ENCODE measurements at regions not wholly inside any gene's neighbourhood (a gene's known extent, or its start where the extent isn't known, plus 50 kb on each side); places are given as distances from the start of the nearest gene placed in this dataset.
A peak's percentile ranks its signal among the peaks of the same experiment; 100 is the strongest.

DNA sequence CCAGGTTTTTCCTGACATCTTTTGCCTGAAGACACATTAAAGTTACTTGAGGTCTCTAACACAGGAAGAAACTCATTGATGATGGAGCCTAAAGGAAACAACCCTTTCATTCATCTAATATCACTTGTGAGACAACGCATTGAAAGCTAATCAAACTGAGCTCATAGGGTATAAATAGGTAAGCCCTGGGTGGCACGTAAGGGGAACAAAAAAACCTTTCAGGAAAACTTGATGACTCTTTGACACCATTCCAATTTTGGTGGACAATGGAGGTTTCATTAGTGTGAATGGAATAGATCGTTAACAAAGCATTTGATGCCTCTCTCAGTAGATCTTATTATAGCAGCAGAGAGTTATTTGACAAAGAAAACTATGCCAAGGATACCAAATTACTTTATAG lies 80.7 kb upstream of the DUSP10 start:
- DNase-seq (ENCODE audit: low read depth), result no peak

DNA sequence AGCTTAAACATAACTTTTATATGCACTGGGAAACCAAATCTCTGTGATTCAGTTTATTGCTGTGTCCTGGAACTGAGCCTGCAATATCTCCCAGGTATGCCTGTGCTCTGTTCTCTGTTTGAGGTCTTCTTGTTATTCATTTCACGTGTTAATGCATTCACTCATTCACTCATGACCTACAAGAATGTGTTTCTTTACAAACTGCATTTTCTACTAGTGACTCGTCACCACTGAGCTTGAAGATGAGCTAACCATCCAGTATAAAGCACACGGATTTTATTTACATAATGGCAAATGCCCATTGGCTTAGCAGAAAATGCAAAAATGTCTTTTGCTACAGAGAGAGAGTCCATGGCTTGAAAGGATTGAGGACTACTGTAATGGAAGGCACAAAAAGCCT lies 75.0 kb upstream of the DUSP10 start:
- DNase-seq (ENCODE audit: low read depth), result peak; percentile 85

GRCh38 chr1:221815660-221816059 lies 73.8 kb upstream of the DUSP10 start:
- no peak for DNase-seq (ENCODE audit: low read depth)

DNA sequence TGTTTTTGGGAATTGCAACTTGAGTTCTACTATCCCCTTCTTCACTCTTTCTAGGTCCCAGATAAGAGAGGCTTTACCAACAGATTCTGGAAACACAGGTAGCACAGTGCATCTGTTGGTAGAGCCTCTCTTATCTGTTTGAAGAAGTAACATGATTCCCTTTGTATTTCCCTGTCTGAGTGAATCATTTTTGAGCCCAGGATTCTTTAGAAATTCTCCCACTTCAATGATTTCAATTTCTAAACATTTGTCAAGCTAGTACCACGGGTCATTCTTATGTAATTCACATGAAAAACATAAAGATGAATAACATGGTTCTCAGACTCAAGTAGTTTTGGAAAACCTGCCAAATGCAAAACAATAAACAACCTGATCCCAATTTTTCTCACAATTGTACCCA lies 72.0 kb upstream of the DUSP10 start:
- DNase-seq (ENCODE audit: low read depth), result no peak

- no peak for DNase-seq (ENCODE audit: low read depth)
These were observed 71.2 kb upstream of the DUSP10 start for GRCh38 chr1:221812905-221813597.

DNA sequence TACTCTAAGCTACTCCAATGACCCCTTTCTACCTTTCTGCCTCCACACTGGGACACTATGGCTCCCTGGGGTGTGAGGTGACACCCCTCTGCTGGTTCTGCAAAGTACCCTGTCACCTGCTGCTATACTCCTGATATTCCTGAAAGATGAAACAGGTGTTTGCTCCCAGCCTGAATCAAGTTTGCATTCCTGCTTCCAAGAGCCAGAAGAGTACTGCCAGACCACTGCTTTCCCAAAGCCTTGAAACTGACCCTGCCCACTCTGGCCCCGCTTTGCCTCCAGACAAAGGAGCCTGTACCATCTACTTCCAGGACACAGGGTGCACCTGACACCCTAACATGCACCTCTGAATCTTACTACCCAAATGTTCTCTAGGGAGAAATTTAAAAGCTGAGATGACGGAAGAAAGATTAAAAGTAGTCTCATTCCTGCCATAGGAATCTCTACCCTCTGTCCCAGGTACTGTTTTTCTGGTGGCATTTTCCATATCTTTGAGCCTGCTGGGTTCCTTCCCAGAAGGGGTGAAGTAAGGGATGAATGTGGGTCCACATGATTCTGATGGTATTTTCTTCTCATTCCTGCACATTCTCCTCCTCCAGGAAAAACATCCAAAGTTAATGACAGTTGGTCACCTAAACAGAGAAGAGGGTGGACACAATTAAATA lies 70.3 kb upstream of the DUSP10 start:
- no peak for DNase-seq (ENCODE audit: low read depth)

DNA sequence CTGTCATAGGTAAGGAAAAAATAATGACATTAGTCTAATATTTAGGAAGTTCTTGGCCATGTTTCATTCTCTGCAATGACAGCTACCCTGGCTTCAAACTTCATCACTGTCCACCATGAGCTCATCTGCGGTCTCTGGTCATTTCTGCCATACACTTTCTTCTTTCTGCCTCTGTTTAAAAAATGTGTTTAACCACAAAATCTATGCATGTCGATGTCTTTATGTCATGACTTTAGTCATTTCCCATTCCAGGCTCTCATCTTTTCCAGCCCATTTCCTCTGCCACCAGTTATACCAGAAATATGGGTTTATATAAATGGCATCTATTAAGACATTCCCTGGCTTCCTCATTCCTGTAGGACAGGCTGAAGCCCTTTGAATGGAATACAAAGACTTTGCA lies 68.5 kb upstream of the DUSP10 start:
- no peak for DNase-seq (ENCODE audit: low read depth)

GRCh38 chr1:221809091-221810029 lies 67.5 kb upstream of the DUSP10 start:
- DNase-seq (ENCODE audit: low read depth), result no peak

DNA sequence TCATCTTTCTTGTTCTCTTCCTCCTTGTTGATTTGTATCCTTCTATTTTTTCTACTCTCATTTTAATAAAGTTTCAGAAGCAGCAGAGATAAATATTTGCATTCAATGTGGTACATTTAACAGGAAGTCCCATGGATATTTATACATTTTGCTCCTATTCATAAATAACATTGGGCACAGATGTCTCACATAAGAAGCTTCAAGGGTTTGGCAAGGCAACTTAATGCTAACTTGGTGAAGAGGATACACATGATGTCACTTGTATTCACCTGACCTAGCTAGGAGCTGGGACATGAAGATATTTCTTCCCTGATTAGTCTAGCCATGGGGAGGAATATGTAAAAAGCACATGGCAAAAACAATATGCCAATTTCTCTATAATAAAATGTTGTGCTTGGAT lies 65.1 kb upstream of the DUSP10 start:
- no peak for DNase-seq (ENCODE audit: low read depth)

DNA sequence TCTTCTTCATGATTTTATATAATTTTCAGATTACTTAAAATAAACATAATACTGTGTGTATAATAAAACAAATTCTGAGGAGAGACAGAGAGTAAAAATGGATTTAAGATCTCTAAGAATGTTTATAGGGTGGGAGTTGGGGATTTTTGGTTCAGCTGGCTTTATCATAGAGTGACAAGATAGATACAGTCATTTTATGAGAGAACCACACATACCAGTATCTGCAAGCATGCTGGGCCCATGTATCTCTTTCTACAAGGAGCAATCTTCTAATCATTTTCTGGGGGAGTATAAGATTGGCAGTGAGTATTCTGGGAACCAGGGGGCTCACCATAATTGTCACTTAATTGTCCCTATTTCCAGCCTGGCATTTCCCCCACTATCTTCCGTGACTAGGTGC lies 64.3 kb upstream of the DUSP10 start:
- DNase-seq (ENCODE audit: low read depth), result no peak

- DNase-seq (ENCODE audit: low read depth), result no peak
These were observed 63.2 kb upstream of the DUSP10 start for GRCh38 chr1:221805121-221805520.

DNA sequence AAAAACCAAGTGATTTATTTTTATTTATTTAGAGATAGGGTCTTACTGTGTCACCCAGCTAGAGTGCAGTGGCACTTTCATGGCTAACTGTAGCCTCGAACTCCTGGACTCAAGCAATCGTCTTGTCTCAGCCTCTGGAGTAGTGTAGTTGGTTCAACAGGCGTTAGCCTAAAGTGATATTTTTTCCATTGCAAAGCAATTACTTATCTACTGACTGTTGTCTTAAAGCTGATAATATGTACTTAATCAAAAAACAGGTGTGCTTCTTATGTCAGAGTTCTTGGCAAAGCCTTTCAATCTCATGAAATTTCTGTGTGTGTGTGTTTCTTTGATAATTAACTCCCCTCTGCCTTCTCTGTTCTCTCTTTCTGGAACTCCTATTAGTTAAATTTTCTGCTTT lies 62.4 kb upstream of the DUSP10 start:
- DNase-seq (ENCODE audit: low read depth), result no peak

- peak; percentile 67 for DNase-seq (ENCODE audit: low read depth)
These were observed 60.1 kb upstream of the DUSP10 start for GRCh38 chr1:221801773-221802516.

DNA sequence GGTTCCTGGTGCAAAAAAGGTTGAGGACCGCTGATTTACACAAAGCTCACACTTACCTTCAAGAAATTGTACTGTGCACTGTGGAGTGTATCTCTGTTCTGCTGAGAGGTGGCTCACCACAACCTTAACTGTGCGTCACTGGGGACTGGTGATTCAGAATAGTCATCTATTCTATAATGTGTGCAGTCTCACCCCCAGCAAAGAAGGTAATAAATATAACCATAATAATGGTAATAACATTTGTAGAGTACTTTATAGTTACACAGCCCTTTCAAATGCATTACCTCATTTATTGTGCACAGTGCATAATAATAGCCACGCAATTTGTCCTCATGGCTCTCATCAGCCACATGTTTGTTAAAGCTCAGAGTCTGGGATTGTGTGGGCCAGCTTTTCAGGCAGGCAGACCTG lies 59.4 kb upstream of the DUSP10 start:
- no peak for DNase-seq (ENCODE audit: low read depth)

GRCh38 chr1:221800831-221801230 lies 58.9 kb upstream of the DUSP10 start:
- no peak for DNase-seq (ENCODE audit: low read depth)

GRCh38 chr1:221797506-221797905 lies 55.6 kb upstream of the DUSP10 start:
- no peak for DNase-seq (ENCODE audit: low read depth)

DNA sequence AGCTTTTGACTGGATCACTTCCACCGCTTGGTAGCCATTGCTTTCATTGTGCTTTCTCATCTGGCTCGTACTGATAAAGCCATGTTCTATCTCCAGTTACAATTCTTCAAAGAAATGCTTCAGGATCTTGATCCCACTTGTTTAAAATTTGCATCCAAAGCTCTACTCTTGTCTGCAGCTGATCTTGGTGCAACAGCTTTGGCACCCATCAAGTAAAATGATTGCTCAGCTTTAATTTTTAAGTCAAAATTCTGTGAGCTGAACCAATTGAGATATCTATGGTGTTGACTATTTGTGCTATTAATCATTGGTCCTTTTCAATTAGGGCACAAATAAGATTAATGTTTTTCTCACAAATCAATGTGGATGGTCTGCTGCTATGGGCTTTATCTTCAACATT lies 54.8 kb upstream of the DUSP10 start:
- no peak for DNase-seq (ENCODE audit: low read depth)

GRCh38 chr1:221795380-221795779 lies 53.5 kb upstream of the DUSP10 start:
- no peak for DNase-seq (ENCODE audit: low read depth)

DNA sequence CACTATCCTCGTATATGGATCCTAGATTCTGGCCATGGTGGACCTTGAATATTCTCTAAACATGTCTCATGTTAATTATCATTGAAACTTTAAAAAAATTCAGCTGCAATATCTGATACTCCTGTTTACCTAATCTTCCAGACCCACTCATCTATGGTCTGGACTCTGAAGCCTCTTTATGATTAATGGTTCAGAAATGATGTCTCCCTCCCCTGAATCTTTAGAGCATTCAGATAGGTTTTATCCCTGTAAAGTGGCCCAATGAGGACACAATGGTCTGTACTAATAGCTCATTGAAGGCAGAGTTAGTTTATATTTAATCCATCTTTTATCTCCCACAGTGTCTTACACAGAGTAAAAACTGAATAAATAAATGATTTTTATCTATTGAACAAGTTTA lies 53.0 kb upstream of the DUSP10 start:
- DNase-seq (ENCODE audit: low read depth), result no peak

DNA sequence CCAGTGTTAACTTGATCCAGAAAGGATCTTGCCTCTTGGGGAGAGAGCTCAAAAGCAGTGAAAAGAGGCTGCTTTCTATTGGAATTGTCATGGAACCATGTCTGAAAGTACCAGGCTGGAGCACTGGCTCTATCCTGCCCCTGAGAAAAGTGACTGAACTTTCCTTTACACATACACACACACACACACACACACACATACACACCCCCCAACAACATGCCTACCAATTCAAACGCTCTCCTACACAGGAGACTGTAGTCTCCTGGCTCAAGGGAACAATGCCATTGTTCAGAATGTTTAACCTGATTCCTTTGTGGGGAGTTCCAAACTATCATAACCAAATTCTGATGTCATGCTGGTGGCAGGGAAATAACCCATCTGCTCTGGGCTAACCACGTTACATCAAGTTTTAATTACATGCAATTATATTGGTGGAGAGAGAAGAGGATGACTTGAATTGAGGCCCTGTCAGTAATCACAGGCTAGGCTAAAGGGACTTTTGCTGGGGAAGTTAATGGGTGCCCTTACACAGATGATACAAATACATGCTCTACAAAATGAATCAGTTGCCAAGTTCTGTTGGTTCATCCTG lies 52.3 kb upstream of the DUSP10 start:
- no peak for DNase-seq (ENCODE audit: low read depth)

GRCh38 chr1:221793439-221794078 lies 51.7 kb upstream of the DUSP10 start:
- no peak for DNase-seq (ENCODE audit: low read depth)

Measured in LHCN-M2 (cell line).